ACC112 (cell line): ENCODE measurements at regions not wholly inside any gene's neighbourhood (a gene's known extent, or its start where the extent isn't known, plus 50 kb on each side); places are given as distances from the start of the nearest gene placed in this dataset.

Experiments
- H2AFZ ChIP-seq: fragments of 200-600 bp; sonication (generic); one replicate; pipeline ENCODE4 v1.6.0; 2017; ENCODE audit warnings: antibody characterized with exemption, low read length; ENCODE audit not compliant: unreplicated experiment
- H3K27ac ChIP-seq: fragments of 200-600 bp; sonication (generic); 2 replicates; pipeline ENCODE4 v1.5.1; 2014; ENCODE audit warnings: low read depth, mild to moderate bottlenecking, antibody characterized with exemption, low read length, moderate library complexity
- H3K27me3 ChIP-seq: fragments of 200-600 bp; sonication (generic); 2 replicates; pipeline ENCODE4 v1.6.1; 2014; ENCODE audit warnings: mild to moderate bottlenecking, antibody characterized with exemption, low read length, moderate library complexity, mixed read lengths; ENCODE audit not compliant: insufficient read depth
- H3K36me3 ChIP-seq: fragments of 200-600 bp; sonication (generic); 2 replicates; pipeline ENCODE4 v1.6.1; 2016; ENCODE audit warnings: mild to moderate bottlenecking, antibody characterized with exemption, low read length, moderate library complexity, mixed read lengths; ENCODE audit not compliant: insufficient read depth
- H3K4me1 ChIP-seq: fragments of 200-600 bp; sonication (generic); one replicate; pipeline ENCODE4 v1.6.1; 2016; ENCODE audit warnings: low read length, mixed read lengths; ENCODE audit not compliant: insufficient read depth, unreplicated experiment, control insufficient read depth
- H3K4me3 ChIP-seq: fragments of 200-600 bp; sonication (generic); 2 replicates; pipeline ENCODE4 v1.5.1; 2014; ENCODE audit warnings: mild to moderate bottlenecking, low read depth, low read length
- H3K79me2 ChIP-seq: fragments of 200-600 bp; sonication (generic); one replicate; pipeline ENCODE4 v1.6.0; 2016; ENCODE audit warnings: low read length; ENCODE audit not compliant: control insufficient read depth, unreplicated experiment, insufficient read depth

- H3K27ac ChIP-seq: no peak overlapping the region
- no peak overlapping the region for H2AFZ ChIP-seq
- no peak overlapping the region for H3K4me3 ChIP-seq
These were observed 154.2 kb upstream of the MYO16 start for GRCh38 chr13:108475181-108475580.

DNA sequence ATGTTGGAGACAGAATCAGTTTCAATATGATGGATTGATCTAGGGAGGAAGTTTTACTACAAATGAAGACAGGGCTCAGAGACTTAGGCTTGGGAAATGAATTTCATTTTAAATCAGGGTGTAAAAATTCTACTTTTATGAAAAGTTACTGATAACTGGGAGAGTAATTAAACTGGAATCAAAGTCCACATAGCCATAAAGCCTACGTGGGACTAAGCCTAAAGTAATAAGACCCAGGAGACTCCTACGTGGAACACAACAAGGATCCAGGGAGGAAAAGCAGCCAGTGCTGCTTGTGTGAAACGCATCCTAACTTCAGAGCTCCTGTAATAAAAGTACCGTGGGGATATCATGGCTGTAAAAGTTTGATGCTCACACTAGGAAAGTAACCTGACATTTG is 152.0 kb upstream of the MYO16 start:
- H3K27me3 ChIP-seq: no peaks in the 10 kb centered on the region
- H3K4me3 ChIP-seq: no peak overlapping the region
- no peak overlapping the region for H2AFZ ChIP-seq

More at GRCh38 chr13:108475181-108475580, 154.2 kb upstream of the MYO16 start:
- Histone ChIP-seq H3K79me2 (no peaks in the 10 kb centered on the region), H3K4me1 (no peaks in the 10 kb centered on the region), H3K27me3 (no peaks in the 10 kb centered on the region), H3K36me3 (no peaks in the 10 kb centered on the region)

DNA sequence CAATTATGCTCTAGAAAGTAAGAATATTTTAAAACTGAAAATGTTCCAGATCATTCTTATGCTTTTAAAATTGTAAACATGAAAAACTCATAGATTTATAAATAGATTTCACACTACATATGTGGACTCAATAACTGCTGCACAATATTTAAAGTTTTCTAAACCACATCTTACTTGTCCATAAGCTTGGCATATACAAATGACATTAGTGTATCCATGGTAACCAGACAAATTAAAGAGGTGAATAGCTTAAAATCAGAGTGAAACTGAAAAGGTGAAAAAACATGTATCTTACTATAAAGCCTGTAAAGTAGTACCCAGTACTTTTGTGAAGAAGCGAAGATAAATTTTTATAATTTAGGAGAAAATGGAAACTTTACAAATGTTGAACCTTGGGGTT is 151.2 kb upstream of the MYO16 start:
- Histone ChIP-seq H3K36me3 (no peaks in the 10 kb centered on the region), H2AFZ (no peak overlapping the region), H3K4me1 (no peaks in the 10 kb centered on the region), H3K27ac (no peak overlapping the region), H3K4me3 (no peak overlapping the region), H3K79me2 (no peaks in the 10 kb centered on the region), H3K27me3 (no peaks in the 10 kb centered on the region)

More for the DNA sequence above, 152.0 kb upstream of the MYO16 start:
- Histone ChIP-seq H3K36me3 (no peaks in the 10 kb centered on the region), H3K27ac (no peak overlapping the region), H3K4me1 (no peaks in the 10 kb centered on the region), H3K79me2 (no peaks in the 10 kb centered on the region)

- Histone ChIP-seq H3K27me3 (no peaks in the 10 kb centered on the region; the same call in 1 of the 2 replicates), H3K4me3 (no peak overlapping the region), H2AFZ (no peak overlapping the region), H3K4me1 (no peaks in the 10 kb centered on the region), H3K36me3 (no peaks in the 10 kb centered on the region), H3K27ac (no peak overlapping the region), H3K79me2 (no peaks in the 10 kb centered on the region)
These were observed 145.4 kb upstream of the MYO16 start for GRCh38 chr13:108483981-108484380.

DNA sequence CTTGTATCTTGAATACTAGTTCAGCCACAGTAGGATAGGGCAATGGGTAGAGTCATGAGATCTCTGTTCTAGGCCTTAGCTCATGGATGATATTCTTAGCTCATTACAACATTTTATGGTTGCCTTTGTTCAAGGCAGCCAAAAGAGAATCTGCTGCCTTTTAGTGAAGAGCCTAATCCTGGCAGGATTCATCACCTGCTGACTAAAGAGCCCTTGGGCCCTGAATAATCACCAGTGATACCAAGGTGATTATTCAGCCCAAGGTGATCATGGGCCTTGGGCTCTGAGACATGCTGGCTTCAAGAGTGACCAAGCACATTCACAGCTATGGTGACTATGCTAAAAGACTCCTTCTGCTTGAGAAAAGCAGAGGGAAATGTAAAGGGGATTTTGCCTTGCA is 143.3 kb upstream of the MYO16 start:
- Histone ChIP-seq H3K27ac (no peak overlapping the region), H3K36me3 (no peaks in the 10 kb centered on the region), H2AFZ (no peak overlapping the region), H3K4me3 (no peak overlapping the region), H3K79me2 (no peaks in the 10 kb centered on the region), H3K4me1 (no peaks in the 10 kb centered on the region), H3K27me3 (peaks cover 6% of the 10 kb centered on the region)

- peak overlapping the region; percentile 38 for H2AFZ ChIP-seq
- H3K36me3 ChIP-seq: no peaks in the 10 kb centered on the region
- no peaks in the 10 kb centered on the region for H3K79me2 ChIP-seq
- no peaks in the 10 kb centered on the region for H3K4me1 ChIP-seq
- H3K27ac ChIP-seq: no peak overlapping the region
- H3K4me3 ChIP-seq: peak overlapping the region; percentile 67
- peaks cover 56% of the 10 kb centered on the region for H3K27me3 ChIP-seq
These were observed 134.3 kb upstream of the MYO16 start for GRCh38 chr13:108494991-108495645.

- Histone ChIP-seq H3K79me2 (no peaks in the 10 kb centered on the region), H2AFZ (peak overlapping the region; percentile 38), H3K27ac (no peak overlapping the region), H3K4me1 (no peaks in the 10 kb centered on the region), H3K4me3 (peak overlapping the region; percentile 67), H3K36me3 (no peaks in the 10 kb centered on the region), H3K27me3 (peaks cover 53% of the 10 kb centered on the region)
These were observed 133.6 kb upstream of the MYO16 start for GRCh38 chr13:108495646-108496361.

GRCh38 chr13:108496362-108497210 is 132.8 kb upstream of the MYO16 start:
- no peaks in the 10 kb centered on the region for H3K79me2 ChIP-seq
- no peaks in the 10 kb centered on the region for H3K4me1 ChIP-seq
- H3K36me3 ChIP-seq: no peaks in the 10 kb centered on the region
- no peak overlapping the region for H3K27ac ChIP-seq
- peaks cover 50% of the 10 kb centered on the region for H3K27me3 ChIP-seq
- H3K4me3 ChIP-seq: peak overlapping the region; percentile 67
- peak overlapping the region; percentile 68 for H2AFZ ChIP-seq

DNA sequence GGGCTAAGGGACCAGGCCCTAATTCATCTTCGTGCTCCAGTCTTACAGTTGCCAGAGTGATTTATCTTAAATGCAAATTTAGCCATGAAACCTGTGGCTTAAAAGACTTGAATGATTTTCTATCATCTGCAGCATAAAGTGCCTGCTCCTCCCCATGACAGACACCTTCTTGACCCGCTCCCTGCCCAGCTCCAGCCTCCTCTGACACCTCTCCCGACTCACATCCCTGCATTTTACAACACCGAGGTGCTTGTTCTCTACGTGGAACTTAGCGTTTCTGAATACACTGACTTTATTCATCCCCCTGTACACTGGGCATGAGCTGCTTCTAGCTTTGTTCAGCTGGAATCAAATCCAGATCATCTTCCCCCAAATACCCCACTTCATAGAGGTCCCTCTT is 128.7 kb upstream of the MYO16 start:
- H3K4me1 ChIP-seq: no peaks in the 10 kb centered on the region
- H3K27me3 ChIP-seq: peaks cover 31% of the 10 kb centered on the region
- no peaks in the 10 kb centered on the region for H3K36me3 ChIP-seq
- no peak overlapping the region for H3K27ac ChIP-seq
- H3K79me2 ChIP-seq: no peaks in the 10 kb centered on the region
- no peak overlapping the region for H2AFZ ChIP-seq
- no peak overlapping the region for H3K4me3 ChIP-seq

GRCh38 chr13:108508263-108508662 is 121.1 kb upstream of the MYO16 start:
- no peak overlapping the region for H3K27ac ChIP-seq
- H3K4me3 ChIP-seq: no peak overlapping the region
- no peaks in the 10 kb centered on the region for H3K4me1 ChIP-seq
- no peaks in the 10 kb centered on the region for H3K36me3 ChIP-seq
- H2AFZ ChIP-seq: no peak overlapping the region
- no peaks in the 10 kb centered on the region for H3K79me2 ChIP-seq
- H3K27me3 ChIP-seq: no peaks in the 10 kb centered on the region
